WTC11 (cell line): ENCODE measurements at regions not wholly inside any gene's neighbourhood (a gene's known extent, or its start where the extent isn't known, plus 50 kb on each side); places are given as distances from the start of the nearest gene placed in this dataset.

ENCODE experiments used
- ATAC-seq: fragments of 200-7000 bp; cut with Tn5 transposase; 2 replicates; pipeline ENCODE4 v1.10.0; 2021; ENCODE audit warnings: mild to moderate bottlenecking, moderate library complexity
- CTCF ChIA-PET: fragments of 300-600 bp; sonication (Branson Sonifier 250); formaldehyde crosslinking; loops from one replicate; lab custom pipeline; 2021; ENCODE audit warnings: antibody characterized with exemption; lab: Charles Lee
- POLR2A ChIA-PET: fragments of 350-600 bp; sonication (Branson Sonifier 250); formaldehyde crosslinking; loops from one replicate; lab custom pipeline; 2021; ENCODE audit warnings: antibody characterized with exemption; lab: Charles Lee
- DNase-seq: peaks from one replicate; pipeline ENCODE4 v3.0.0; 2021; ENCODE audit warnings: low spot score
- H3K27ac Mint-ChIP-seq: 2 replicates; pipeline ENCODE4 v1.8.0; 2021; ENCODE audit warnings: mixed read lengths
- H3K27me3 Mint-ChIP-seq: 2 replicates; pipeline ENCODE4 v1.8.0; 2021; ENCODE audit warnings: low read depth, mild to moderate bottlenecking, moderate library complexity, mixed read lengths
- H3K36me3 Mint-ChIP-seq: 2 replicates; pipeline ENCODE4 v1.8.0; 2021; ENCODE audit warnings: mixed read lengths
- H3K4me1 Mint-ChIP-seq: 2 replicates; pipeline ENCODE4 v1.8.0; 2022; ENCODE audit warnings: mixed read lengths
- H3K4me3 Mint-ChIP-seq: 2 replicates; pipeline ENCODE4 v1.8.0; 2021; ENCODE audit warnings: mild to moderate bottlenecking, moderate library complexity, mixed read lengths
- H3K9me3 Mint-ChIP-seq: 2 replicates; pipeline ENCODE4 v1.8.0; 2021; ENCODE audit warnings: mixed read lengths
- ARID4B ChIP-seq: sonication (generic); formaldehyde crosslinking; IDR thresholded peaks from 2 replicates; pipeline ENCODE4 v1.8.0; 2023; ENCODE audit warnings: missing genetic modification reagents, mild to moderate bottlenecking, borderline replicate concordance
- CDX4 ChIP-seq: fragments of 250-450 bp; sonication (Bioruptor Pico); IDR thresholded peaks from 2 replicates; pipeline ENCODE4 v1.9.0; 2021; ENCODE audit warnings: moderate library complexity, mild to moderate bottlenecking, inconsistent platforms, borderline replicate concordance
- FOXK1 ChIP-seq: sonication (generic); formaldehyde crosslinking; IDR thresholded peaks from 2 replicates; pipeline ENCODE4 v1.8.0; 2022; ENCODE audit warnings: mild to moderate bottlenecking, moderate library complexity, missing genetic modification reagents
- FOXP1 ChIP-seq: sonication (generic); formaldehyde crosslinking; IDR thresholded peaks from 2 replicates; pipeline ENCODE4 v1.8.0; 2022; ENCODE audit warnings: missing genetic modification reagents, mild to moderate bottlenecking, moderate library complexity, borderline replicate concordance
- GTF2I ChIP-seq: fragments of 250-450 bp; sonication (Bioruptor Pico); conservative IDR thresholded peaks from 2 replicates; pipeline ENCODE4 v1.4.0; 2021; ENCODE audit warnings: mild to moderate bottlenecking
- HMGA2 ChIP-seq: fragments of 250-450 bp; sonication (Bioruptor Pico); IDR thresholded peaks from 2 replicates; pipeline ENCODE4 v1.4.0; 2021; ENCODE audit warnings: mild to moderate bottlenecking, moderate library complexity
- IRF2 ChIP-seq: sonication (generic); formaldehyde crosslinking; IDR thresholded peaks from 2 replicates; pipeline ENCODE4 v1.8.0; 2022; ENCODE audit warnings: low read depth, missing genetic modification reagents, borderline replicate concordance
- NFE2L1 ChIP-seq: sonication (generic); formaldehyde crosslinking; IDR thresholded peaks from 2 replicates; pipeline ENCODE4 v1.8.1; 2023; ENCODE audit warnings: missing genetic modification reagents
- NR2C2 ChIP-seq: sonication (generic); formaldehyde crosslinking; IDR thresholded peaks from 2 replicates; pipeline ENCODE4 v1.8.0; 2022; ENCODE audit warnings: mild to moderate bottlenecking, missing genetic modification reagents
- NR3C1 ChIP-seq: sonication (generic); formaldehyde crosslinking; conservative IDR thresholded peaks from 2 replicates; pipeline ENCODE4 v1.8.1; 2023; ENCODE audit warnings: low read depth, mild to moderate bottlenecking, missing genetic modification reagents
- OVOL2 ChIP-seq: fragments of 250-450 bp; sonication (Bioruptor Pico); IDR thresholded peaks from 2 replicates; pipeline ENCODE4 v1.9.0; 2021; ENCODE audit warnings: mild to moderate bottlenecking, borderline replicate concordance
- RELA ChIP-seq: sonication (generic); formaldehyde crosslinking; IDR thresholded peaks from 2 replicates; pipeline ENCODE4 v1.8.1; 2022; ENCODE audit warnings: missing genetic modification reagents, mild to moderate bottlenecking, borderline replicate concordance
- RORB ChIP-seq: fragments of 250-450 bp; sonication (Bioruptor Pico); IDR thresholded peaks from 2 replicates; pipeline ENCODE4 v1.9.0; 2021; ENCODE audit warnings: mild to moderate bottlenecking
- SP1 ChIP-seq: sonication (generic); formaldehyde crosslinking; conservative IDR thresholded peaks from 2 replicates; pipeline ENCODE4 v1.8.1; 2022; ENCODE audit warnings: missing genetic modification reagents
- STAT6 ChIP-seq: sonication (generic); formaldehyde crosslinking; conservative IDR thresholded peaks from 2 replicates; pipeline ENCODE4 v1.8.1; 2023; ENCODE audit warnings: mild to moderate bottlenecking, low read depth, missing genetic modification reagents, moderate library complexity
- TP53 ChIP-seq: sonication (generic); formaldehyde crosslinking; IDR thresholded peaks from 2 replicates; pipeline ENCODE4 v1.8.1; 2023; ENCODE audit warnings: mild to moderate bottlenecking, missing genetic modification reagents
- ZNF219 ChIP-seq: sonication (generic); formaldehyde crosslinking; IDR thresholded peaks from 2 replicates; pipeline ENCODE4 v1.8.0; 2023; ENCODE audit warnings: missing genetic modification reagents, mild to moderate bottlenecking, borderline replicate concordance
- ZNF232 ChIP-seq: sonication (generic); formaldehyde crosslinking; IDR thresholded peaks from 2 replicates; pipeline ENCODE4 v1.8.0; 2022; ENCODE audit warnings: mild to moderate bottlenecking, missing genetic modification reagents
- ZNF317 ChIP-seq: sonication (generic); formaldehyde crosslinking; IDR thresholded peaks from 2 replicates; pipeline ENCODE4 v1.8.1; 2023; ENCODE audit warnings: low read depth, mild to moderate bottlenecking, moderate library complexity, missing genetic modification reagents, borderline replicate concordance
- ZSCAN18 ChIP-seq: fragments of 250-450 bp; sonication (Bioruptor Pico); IDR thresholded peaks from 2 replicates; pipeline ENCODE4 v2.1.2; 2022; ENCODE audit warnings: mild to moderate bottlenecking, moderate library complexity

GRCh38 chr5:61622156-61622555, 290.1 kb downstream of the ZSWIM6 start:
- H3K4me3 Mint-ChIP-seq = no peak overlapping the region
- POLR2A ChIA-PET = no interaction called here
- no peak overlapping the region for H3K27ac Mint-ChIP-seq
- H3K36me3 Mint-ChIP-seq = no peaks in the 10 kb centered on the region
- peaks cover 33% of the 10 kb centered on the region for H3K4me1 Mint-ChIP-seq
- CTCF ChIA-PET = no interaction called here
- H3K27me3 Mint-ChIP-seq = no peaks in the 10 kb centered on the region
- H3K9me3 Mint-ChIP-seq = no peaks in the 10 kb centered on the region
- DNase-seq = no peak
- TF ChIP-seq RELA (CRISPR knock-in tag) = no peak
- TF ChIP-seq CDX4 (CRISPR knock-in tag) = no peak
- no peak for TF ChIP-seq GTF2I (CRISPR knock-in tag)
- TF ChIP-seq TP53 (CRISPR knock-in tag) = no peak
- TF ChIP-seq NFE2L1 (CRISPR knock-in tag) = no peak
- TF ChIP-seq HMGA2 (CRISPR knock-in tag) = no peak
- no peak for TF ChIP-seq STAT6 (CRISPR knock-in tag)
- TF ChIP-seq NR3C1 (CRISPR knock-in tag) = no peak
- TF ChIP-seq IRF2 (CRISPR knock-in tag) = no peak
- TF ChIP-seq ZNF317 = no peak
- TF ChIP-seq RORB = no peak
- no peak for TF ChIP-seq FOXP1 (CRISPR knock-in tag)
- no peak for TF ChIP-seq FOXK1 (CRISPR knock-in tag)
- TF ChIP-seq ZSCAN18 (CRISPR knock-in tag) = no peak
- TF ChIP-seq ZNF232 (CRISPR knock-in tag) = no peak
- TF ChIP-seq NR2C2 (CRISPR knock-in tag) = no peak
- TF ChIP-seq ZNF219 = no peak
- TF ChIP-seq SP1 = no peak
- no peak for TF ChIP-seq ARID4B (CRISPR knock-in tag)
- no peak for TF ChIP-seq OVOL2
- no peak for ATAC-seq
